GM20000 (cell line): ENCODE measurements at regions not wholly inside any gene's neighbourhood (a gene's known extent, or its start where the extent isn't known, plus 50 kb on each side); places are given as distances from the start of the nearest gene placed in this dataset.

Source experiments
- DNase-seq: peaks from one replicate; pipeline ENCODE4 v3.0.0; 2012; ENCODE audit warnings: low spot score
- TF ChIP-seq, protein P1 (sequence below): IDR thresholded peaks from 2 replicates; pipeline ENCODE4 v1.5.1; 2012; ENCODE audit warnings: mild to moderate bottlenecking, control low read depth; ENCODE audit errors: extremely low read depth, missing control alignments

- TF ChIP-seq, protein P1, sequence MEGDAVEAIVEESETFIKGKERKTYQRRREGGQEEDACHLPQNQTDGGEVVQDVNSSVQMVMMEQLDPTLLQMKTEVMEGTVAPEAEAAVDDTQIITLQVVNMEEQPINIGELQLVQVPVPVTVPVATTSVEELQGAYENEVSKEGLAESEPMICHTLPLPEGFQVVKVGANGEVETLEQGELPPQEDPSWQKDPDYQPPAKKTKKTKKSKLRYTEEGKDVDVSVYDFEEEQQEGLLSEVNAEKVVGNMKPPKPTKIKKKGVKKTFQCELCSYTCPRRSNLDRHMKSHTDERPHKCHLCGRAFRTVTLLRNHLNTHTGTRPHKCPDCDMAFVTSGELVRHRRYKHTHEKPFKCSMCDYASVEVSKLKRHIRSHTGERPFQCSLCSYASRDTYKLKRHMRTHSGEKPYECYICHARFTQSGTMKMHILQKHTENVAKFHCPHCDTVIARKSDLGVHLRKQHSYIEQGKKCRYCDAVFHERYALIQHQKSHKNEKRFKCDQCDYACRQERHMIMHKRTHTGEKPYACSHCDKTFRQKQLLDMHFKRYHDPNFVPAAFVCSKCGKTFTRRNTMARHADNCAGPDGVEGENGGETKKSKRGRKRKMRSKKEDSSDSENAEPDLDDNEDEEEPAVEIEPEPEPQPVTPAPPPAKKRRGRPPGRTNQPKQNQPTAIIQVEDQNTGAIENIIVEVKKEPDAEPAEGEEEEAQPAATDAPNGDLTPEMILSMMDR, result no peak
- DNase-seq, result no peak
Observed at GRCh38 chr9:90129446-90129845, 513.2 kb downstream of the DIRAS2 start.

DNA sequence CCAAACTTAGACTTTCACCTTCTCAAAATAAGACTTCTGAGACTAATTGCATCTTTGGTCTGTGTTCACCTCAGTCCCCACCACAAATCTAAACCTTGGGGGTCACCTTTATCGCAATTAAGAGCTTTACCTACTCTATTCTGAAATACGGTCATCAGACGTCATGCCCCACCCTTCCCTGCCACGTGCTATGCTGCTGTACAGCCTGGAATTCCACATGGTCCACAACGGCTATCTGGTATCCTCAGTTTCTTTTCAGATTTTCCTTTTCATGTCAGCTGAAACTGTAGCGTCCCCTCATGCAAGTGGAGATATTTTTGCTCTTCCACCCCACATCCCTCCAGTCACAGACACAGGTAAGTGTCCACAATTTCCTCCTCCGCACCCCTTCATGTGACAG lies 511.1 kb downstream of the DIRAS2 start:
- DNase-seq, result no peak
- TF ChIP-seq, protein P1, result no peak

DNA sequence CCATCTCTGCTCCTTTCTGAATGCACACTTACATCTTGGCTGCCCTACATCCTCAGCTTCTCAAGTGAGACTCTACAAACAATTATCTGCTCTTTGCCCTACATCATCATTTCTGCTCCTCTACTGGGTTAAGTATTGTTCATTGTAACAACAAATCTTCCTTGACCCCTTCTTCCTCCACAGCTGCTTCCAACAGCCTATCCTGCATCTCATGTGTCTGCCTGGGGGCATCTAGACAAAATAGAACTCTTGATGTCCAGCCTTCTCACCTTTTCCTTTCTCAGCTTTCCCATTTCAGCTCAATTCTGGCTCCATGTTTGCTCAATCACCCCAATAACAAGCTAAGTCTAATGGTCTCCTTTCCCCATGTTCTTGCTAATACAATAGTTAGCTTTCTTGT lies 509.8 kb downstream of the DIRAS2 start:
- TF ChIP-seq, protein P1, result no peak
- DNase-seq, result no peak

GRCh38 chr9:90137801-90138200 lies 504.8 kb downstream of the DIRAS2 start:
- no peak for DNase-seq
- TF ChIP-seq, protein P1, result no peak

DNA sequence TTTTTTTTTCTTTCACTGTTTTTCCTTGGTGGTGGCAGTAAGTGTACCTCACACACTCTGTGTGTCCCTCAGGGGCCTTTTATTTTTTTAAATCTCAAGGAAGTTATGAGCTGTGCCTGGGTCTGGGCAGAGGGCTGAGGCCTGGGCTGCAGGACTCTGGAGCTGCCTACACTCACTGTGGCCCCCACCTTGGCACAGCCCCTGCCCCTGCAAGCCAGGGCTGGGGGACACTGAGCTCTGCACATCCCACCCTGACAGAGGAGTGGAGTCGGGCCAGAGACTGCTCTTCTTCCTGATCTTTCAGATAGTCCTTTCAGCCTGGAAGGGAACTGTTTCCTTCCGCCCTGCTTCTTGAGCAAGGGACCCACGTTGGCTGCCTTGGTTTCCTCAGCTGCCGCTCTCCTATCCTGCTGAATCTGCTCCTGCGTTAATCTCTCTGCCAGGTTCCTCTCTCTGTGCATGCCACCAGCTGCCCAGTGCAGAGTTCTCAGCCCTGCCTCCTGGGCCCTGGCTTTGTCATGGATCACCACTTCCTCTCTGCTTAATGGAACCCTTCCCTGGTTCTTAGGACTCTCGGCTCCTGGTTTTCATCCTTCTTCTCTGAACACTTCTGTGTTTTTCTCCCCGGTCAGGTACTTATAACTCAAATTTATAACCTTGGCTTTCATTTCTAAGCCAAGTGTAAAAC lies 502.3 kb downstream of the DIRAS2 start:
- TF ChIP-seq, protein P1, result no peak
- no peak for DNase-seq

DNA sequence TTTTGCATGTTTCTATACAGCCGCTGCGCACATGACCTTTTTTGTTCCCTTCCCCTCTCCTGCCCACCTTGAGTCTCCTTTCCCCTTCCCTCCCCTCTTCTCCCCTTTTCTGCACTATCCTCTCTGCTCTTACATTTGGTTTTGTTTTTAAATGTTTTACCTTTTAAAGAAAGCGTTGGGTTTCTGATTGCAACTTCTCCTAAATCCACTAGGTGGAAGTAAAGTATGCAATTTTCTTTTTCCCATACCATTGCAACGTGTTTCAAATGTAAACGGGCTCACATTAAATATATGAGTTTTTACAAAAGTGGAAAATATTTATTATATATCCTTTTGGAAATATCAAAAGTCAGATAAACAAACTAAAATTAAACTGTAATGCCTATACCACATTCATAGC lies 500.9 kb downstream of the DIRAS2 start:
- peak; percentile 19 for DNase-seq
- TF ChIP-seq, protein P1, result no peak

- DNase-seq, result peak; percentile 25
- TF ChIP-seq, protein P1, result peak; percentile 26
Observed at GRCh38 chr9:90142580-90142979, 500.0 kb downstream of the DIRAS2 start.
